GM19463 (cell line): ENCODE measurements at regions not wholly inside any gene's neighbourhood (a gene's known extent, or its start where the extent isn't known, plus 50 kb on each side); places are given as distances from the start of the nearest gene placed in this dataset.

Experiments used
- ATAC-seq: cut with Tn5 transposase; IDR thresholded peaks from one replicate; pipeline ENCODE4 v1.9.1; 2021; ENCODE audit warnings: mild to moderate bottlenecking, moderate library complexity; ENCODE audit not compliant: unreplicated experiment

DNA sequence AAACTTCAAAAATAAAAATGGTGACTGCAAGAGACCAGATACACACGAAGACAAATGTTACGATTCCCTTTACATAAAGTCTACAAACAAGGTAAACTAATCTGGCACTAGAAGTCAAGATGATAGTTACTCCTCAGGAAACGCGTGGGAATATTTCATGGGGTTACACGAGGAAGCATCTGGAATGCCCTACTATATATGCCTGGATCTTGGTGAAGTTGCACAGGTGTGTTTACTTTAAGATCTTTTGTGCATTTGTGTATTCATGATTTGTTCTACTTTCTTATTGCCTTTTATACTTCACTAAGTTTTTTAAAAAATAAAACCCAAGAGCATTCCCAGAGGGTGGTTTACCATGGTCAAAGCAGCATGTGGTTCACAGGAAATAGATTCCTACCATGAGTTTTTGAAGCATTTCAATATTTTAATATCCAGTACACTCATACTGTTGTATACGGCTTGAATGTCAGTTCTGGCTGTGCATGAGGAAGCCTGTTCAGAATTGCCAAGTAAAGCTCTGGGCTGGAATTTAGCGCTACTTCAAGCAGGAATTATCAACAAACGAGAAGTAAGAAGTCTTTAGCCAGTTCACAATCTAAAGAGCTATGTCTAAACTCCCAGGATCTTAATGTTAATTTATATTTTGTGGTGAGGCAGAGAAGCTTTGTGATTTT, 239.8 kb upstream of the KLHL1 start:
- no peak for ATAC-seq

DNA sequence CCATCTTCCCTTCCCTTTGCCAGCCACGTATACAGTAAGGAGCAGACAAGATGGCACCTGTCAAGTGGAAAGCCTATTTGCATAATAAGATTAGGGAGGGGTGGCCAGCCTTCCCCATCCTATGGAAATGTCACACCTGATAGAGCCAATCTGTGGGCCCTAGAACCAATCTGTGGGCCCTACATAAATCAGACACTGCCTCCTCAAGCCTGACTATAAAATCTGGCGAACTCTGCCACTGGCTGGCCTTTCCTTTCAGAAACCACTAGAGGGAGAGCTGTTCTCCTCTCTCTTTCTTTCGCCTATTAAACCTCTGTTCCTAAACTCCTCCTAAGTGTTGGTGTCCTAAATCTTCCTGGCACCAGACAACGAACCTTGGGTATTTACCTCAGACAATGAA, 231.5 kb upstream of the KLHL1 start:
- ATAC-seq = no peak

DNA sequence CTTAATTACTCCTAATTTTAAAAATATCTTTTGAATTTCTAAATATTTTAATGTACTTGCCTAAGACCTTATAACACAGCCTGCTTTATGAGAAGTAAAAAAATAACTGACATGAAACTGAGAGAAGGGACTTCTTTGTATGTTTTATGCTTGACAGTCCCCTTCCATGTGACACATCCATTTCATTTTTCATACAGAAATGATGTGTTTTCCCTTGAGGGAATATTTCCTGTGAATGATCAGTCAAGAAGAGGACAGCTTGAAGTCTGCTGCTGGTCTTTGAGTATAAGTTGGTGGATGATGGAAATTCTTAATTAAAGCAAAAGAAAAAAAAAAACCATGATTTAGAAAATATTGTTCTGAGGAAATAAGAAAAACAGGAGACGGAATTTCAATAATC, 230.4 kb upstream of the KLHL1 start:
- ATAC-seq = no peak

DNA sequence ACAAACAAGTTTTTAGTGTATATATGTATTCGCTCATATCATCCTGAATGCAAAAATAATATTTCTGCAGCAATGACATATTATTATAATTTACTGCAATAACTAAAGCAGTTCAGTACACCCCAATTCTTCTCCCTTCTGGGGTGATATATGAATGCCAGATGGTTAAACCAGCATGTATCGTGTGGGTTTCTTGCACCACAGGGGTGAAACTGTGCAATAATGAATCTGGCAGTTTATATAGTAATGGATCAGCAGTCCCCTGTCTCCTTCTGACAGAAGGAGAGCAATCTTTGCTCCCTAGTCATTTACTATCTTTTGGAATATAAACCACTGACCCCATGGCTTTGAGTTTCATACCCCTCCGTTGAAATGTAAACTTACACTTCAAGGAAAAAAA, 228.6 kb upstream of the KLHL1 start:
- no peak for ATAC-seq

DNA sequence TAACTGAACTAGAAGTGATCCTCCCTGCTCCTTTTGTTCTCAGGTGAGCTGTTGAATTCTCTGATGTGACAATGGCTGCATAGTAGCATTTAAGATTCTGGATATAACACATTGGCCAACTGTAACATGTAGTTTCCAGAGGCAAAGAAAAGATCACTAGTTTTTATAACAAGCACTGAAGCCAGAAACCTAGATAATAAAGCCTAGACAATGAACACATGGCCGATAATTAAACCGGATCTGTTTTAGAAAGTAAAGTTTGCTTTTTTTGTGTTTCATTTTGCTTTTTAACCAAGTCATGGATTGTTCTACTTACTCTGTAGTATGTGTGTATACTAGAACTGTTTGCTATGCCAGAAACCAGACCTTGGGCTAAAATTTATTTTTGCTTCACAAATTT, 225.5 kb upstream of the KLHL1 start:
- ATAC-seq = no peak

DNA sequence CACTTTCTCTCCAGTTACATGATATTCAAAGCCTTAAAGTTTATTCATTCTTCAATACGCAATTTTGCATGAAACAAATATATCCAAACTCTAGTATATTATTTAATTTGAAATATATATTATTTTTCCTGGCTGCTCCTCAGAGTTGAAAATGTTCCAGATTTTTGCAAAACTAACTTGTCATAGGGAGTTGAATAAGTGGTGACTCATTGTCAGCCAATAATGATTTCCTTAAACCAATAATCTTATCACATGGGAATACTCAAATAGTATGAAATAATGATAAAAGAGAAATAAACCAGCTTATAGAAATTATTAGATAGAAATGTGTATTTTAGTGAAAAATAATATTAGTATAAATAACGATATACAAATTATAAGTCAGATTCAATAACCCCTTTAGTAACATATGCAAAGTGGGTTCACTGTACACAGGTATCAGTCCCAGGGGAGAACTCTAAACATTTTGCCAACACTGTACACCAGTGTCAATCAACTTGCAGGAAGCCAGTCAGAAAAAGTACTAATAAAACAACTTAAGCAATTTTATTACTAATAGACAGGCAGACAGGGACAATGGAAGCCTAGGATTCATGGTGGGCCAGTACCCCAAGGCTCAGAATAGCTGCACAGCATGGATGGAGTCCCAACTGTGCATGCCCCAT, 222.6 kb upstream of the KLHL1 start:
- no peak for ATAC-seq

DNA sequence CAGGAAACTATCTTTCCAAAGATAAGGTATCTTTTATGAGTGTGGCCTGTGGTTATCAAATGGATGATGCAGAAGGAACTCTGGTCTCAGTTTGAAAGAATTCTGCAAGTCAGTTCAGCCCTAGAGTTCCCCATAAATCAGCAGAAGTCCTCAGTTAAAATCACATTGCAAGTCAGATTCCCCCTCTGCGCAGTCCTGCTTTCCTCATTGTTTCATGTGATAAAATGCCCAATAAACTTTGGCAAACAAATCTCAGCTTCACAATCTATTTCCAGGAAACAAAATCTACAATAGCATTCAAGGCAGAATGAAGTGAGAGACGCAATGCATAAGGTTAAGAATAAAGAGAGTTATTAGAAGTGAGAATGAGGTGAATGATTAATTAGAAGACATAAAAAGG, 216.3 kb upstream of the KLHL1 start:
- no peak for ATAC-seq

DNA sequence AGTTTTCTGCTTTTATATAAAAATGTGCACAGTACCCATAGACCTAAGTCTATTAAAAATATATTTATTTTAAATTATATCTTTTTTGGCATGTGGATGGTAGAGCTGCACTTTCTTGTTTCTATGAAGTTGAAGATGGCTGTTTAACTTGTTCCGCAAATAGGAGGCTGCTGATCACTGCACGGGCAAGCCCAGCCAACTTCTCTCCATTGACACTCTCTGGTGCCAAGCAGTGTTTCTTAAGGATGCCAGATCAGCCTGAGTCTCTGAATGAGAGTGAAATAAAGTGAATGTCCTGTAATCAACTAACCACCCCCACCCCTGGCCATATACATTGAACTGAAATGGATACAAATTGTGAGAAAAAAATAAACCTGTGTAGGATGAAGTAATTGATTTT, 202.9 kb upstream of the KLHL1 start:
- ATAC-seq = no peak

DNA sequence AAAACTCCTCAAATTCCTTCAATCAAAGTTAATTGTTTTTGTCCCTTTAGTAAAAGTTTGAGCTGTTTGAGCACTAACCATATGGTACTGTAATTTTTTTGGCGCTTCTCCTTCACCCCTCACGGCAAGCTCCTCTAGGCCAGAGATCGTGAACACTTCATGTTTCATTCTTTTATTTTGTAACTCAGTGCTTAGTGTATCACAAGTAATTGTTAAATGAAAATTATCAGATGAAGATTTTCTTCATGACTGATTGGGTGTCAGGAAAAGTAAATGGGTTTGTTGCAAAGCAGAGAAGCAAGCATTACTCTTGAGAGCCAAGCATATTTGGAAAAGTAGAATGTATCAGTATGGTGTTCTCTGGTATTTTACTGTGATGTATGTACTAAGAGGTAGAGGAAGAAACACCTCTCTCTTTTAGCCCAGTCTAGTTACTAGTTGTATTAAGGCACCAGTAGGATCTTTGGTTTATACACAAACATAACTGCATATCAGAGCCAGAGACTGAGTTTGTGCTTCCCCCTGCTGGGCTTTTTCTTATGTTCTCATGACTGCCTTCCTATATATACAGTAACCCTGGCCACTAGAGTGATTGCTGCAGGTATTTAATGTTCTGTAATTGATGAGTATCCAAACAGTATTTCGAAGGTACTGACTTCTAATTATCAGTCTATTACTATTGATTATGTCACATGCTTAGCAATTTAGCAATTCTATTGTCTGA, 202.3 kb upstream of the KLHL1 start:
- ATAC-seq = no peak

DNA sequence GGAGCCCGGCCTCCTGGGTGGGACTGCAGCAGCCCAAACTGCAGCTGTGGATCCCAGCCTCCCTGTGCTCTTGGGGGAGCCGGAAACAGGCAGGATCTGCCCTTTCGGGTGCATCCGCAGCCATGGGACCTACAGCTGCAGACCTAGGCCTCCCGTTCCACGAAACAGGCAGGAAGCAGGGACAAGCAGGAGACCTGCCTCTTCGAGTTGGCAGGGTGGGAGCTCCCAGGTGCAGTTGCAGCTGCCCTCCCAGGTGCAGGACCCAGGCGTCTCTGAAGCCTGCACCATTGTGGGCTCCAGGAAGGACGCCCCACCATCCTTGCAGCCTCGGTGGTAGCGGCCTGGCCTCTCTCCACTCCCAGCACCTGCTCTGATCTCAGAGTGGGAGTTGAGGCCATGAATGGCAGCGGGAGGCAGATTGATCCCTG, 189.0 kb upstream of the KLHL1 start:
- ATAC-seq = no peak

DNA sequence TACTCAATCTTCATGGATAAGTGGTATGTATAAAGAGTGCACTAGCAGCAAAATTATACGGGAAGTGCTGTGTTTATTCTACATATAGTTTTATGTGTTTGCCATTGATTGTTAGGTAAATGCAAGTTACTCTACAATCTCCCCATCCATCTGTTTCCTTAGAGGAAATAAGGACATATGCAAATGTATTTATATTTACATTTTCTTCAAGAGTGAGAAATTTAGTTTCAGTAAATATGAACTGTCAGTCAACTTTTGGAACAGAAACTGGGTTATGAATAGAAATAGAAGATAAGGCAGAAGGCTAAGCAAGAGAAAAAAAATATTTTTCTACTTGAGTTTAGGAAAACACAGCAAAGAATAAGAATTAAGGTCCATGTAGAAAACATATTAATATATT, 176.1 kb upstream of the KLHL1 start:
- ATAC-seq = no peak

DNA sequence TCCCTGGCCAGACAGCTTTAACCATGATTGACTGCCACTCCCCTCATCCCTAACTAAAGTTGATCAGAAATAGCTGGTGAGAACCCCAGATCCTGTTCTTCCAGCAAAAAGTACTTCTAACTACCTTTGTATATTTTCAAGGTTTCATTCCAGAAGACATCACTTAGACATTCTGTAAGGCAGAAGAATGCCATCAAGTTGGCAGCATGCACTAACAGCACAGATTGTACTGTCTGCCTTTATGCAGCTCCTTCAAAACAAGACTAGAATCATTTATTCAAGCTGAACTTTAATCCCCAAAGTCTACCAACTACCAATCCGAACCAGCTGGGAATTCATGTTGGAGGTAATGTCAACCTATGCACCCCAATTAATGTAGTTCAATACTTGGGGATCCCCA, 167.6 kb upstream of the KLHL1 start:
- no peak for ATAC-seq

DNA sequence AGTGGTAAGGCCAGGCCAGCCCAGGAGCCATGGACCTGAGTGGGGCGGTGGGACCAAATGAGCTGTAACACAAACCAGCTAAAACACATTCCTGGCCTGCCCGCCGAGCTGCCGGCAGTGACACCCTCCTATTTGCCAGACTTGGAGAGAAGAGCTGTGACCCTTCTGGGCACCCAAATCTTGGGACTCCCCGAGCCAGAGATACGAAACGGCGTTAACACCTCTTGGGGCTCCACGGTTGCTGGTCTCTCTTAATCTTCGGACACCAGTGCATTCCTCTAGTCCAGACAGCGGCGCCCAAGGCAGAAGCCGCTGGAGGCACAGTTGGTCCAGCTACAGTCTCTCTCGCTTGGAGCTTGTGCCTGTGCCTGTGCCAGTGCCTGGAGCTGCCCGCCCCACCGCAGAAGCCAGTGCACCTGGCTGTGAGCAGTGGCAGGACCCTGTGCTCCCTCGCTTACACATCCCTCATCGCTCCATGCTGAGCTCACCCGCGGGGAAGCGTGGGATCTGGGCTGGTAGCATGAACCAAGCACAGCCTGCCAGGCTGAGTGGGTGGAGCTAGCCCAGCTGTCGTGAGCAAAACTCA, 147.2 kb upstream of the KLHL1 start:
- ATAC-seq = no peak

DNA sequence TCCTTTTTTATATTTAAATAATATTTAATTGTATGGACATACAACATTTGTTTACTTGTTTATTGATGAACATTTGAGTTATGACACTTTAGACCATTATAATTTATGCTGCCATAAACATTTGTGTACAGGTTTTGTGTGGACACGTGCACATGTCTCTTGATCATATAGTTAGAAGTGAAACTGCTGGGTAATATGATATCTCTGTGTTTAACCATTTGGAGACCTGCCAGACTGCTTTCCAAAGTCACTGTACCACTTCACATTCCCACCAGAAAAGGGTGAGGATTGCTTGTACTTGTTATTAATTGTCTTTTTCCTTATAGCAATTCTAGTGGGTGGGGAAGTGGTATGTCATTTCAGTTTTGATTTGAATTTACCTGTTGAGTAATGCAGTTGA, 145.6 kb upstream of the KLHL1 start:
- no peak for ATAC-seq

DNA sequence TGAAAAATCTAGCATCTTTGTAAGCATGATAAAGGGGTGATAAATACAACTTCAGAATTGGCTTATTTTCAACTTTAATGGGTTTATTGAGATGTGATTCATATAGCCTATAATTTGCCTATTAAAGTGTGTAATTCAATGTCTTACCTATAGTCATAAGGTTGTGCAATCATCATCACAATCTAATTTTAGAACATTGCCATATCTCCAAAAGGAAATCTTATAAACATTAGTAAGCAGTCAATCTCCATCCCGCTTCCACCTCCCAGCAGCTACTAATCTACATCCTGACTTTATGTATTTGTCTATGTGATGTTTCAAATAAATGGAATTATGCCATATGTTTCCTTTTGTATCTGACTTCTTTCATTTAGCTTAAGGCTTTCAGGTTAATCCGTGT, 145.2 kb upstream of the KLHL1 start:
- no peak for ATAC-seq

DNA sequence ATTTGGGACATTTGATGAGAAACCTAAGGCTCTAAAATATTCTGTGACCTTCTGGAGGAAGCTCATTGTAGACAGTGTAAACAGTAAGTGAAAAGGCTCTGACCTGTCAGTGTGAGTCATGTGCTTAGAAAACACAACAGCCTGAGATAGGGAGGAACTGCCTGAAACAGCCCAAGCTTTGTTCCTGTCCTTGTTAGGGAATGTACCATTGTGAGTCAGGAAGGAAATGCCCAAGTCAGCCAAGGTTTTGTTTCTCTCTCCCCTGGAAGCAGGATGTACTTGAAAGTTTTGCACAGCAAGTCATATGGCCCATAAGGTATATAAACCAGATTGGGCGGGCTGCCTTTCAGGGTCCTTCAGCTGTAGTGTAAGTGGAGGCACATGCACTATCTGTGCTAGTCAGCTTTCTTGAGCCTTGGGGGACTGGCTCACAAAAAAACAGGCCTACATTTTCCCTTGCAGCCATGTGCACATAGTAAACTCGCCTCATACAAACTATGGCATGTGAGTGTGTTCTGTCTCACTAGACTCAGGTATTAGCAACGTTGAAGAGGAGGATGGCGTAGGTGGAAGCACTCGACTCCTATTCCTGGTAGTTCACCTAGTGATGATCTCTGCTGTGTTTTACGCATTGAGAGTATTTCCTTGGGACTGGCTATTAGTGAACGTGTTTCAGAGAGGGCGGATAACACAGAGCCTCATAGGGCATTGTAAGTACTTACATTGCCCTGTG, 141.2 kb upstream of the KLHL1 start:
- no peak for ATAC-seq

DNA sequence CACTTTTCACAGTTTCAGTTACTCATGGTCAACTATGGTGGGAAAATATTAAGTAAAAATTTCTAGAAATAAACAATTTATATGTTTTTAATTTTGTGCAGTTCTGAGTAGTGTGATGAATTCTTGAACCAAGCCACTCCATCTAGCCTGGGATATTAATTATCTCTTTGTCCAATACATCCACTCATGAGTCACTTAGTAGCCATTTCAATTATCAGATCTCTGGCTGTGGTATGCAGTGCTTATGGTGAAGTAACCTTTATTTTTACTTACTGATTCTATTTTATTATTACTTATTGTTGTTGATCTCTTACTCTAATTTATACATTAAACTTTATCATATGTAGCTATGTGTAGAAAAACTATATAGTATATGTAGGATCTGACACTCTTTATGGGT, 128.9 kb upstream of the KLHL1 start:
- no peak for ATAC-seq

DNA sequence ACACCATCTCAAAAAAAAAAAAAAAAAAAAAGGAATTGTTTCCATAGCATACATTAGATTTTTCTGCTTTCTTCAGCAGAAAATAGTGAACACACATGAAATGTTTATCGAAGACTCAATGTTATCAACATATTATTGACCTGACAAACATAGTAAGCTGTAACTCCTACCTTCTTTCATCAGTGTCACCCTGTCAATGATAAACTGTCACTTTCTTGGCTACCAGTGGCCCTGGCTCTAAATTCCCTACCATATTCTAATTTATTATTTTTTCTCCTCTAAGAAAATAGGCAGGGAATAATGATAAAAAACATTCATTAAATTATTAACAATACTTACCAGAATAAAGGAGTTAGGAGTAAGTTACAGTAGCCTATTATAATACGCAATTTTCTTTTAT, 127.3 kb upstream of the KLHL1 start:
- no peak for ATAC-seq

DNA sequence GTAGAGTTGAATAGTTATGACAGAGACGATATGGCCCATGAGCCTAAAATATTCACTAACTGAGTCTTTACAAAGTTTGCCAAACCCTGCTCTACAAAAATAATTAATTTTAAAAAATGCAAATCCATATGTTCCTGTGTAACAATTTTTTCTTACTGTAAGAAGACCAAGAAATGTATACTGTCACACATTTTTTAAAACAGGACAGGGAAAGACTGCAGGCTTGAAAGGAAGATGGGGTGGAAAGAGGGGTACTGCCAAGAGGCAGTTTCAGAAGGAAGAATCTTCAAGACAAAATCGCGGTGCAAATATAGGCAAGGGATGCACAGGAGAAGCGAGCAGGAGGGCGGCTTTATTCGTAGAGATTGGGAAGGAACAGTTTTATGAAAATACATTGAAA, 115.7 kb upstream of the KLHL1 start:
- ATAC-seq = no peak

DNA sequence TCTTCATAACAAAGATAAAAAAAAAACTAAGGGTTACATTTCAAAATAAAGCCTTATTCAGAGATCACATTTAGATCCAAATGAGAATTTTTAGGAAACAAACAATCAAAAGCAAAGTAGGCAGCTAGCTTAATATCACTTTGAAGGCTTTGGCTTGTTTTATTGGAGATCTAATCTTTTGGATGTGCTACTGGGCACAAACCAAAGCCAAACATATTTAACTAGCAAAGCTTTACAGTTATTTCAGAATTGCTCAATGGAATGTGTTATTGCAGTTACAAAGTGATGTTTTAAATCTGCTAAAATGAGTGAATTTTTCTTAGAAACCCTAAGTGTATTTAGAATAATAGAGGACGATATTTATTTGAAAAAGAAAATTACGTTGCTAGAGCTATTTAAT, 114.7 kb upstream of the KLHL1 start:
- no peak for ATAC-seq

DNA sequence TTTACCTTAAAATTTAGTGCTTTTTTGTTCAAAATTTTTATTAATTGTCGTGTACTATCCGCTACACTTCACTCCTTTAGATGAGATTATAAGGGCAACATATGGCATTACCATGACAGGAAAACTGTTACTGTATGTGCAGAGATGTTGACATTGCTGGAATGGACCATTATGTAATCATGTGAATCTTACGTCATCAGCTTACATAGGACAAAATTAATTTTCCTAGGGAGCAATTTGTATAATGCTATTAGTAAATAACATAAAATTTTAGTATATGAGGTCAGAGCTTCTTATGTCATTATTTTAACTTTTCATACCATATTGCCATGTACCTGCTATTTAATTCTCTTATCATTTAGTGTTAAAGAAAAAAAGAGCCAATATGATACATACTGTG, 110.4 kb upstream of the KLHL1 start:
- ATAC-seq = no peak
